ENCODE measurements at regions not wholly inside any gene's neighbourhood (a gene's known extent, or its start where the extent isn't known, plus 50 kb on each side); places are given as distances from the start of the nearest gene placed in this dataset.
"Not testable (repeated sequence)": the region's sequence is repeated elsewhere in the genome, so short reads cannot be mapped to it uniquely, and the experiment has no call there.

- no peaks in the 10 kb centered on the region for H3K9me3 ChIP-seq (ENCODE audit: low read length)
- no peaks in the 10 kb centered on the region for H3K36me3 ChIP-seq (ENCODE audit: insufficient read depth, low read length)
- no peak overlapping the region for H3K4me3 ChIP-seq (ENCODE audit: low read length)
- no peak overlapping the region for H2AFZ ChIP-seq (ENCODE audit: low read depth, low read length)
- H3K27me3 ChIP-seq (ENCODE audit: insufficient read depth, low read length) = no peaks in the 10 kb centered on the region
- peaks cover 24% of the 10 kb centered on the region for H3K4me1 ChIP-seq (ENCODE audit: insufficient read depth, low read length)
Measured at GRCh38 chr7:69515495-69516212, 82.6 kb upstream of the AUTS2 start.

DNA sequence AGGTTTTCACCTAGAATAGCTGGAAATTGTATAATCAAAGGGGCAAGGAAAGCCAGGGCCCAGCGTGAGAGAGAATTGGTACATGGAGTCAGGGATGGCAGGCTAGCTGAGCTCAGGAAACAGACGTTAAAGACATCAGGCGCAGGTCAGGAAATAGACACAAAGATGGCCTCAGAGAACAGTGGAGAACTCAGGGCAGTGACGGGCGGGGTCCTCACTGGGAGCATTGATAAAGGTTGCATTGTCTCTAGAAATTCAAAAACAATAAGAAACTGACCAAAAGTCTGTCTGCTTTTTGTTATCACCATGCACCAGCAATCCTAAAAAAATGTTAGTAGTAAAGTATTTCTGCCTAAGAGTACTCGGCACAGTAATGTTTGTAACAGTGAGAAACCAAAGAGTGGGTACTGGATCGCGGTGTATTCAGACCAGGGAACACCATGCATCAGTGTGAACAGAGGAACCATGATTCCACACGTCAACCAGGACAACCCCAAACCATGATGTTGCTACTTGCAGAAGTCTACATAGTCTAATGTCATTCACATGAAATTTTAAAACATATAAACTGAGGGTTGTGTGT is 81.9 kb upstream of the AUTS2 start:
- Histone ChIP-seq H3K27me3 (ENCODE audit: insufficient read depth, low read length) (no peaks in the 10 kb centered on the region), H3K4me3 (ENCODE audit: low read length) (no peak overlapping the region), H3K36me3 (ENCODE audit: insufficient read depth, low read length) (no peaks in the 10 kb centered on the region), H2AFZ (ENCODE audit: low read depth, low read length) (no peak overlapping the region), H3K4me1 (ENCODE audit: insufficient read depth, low read length) (peaks cover 24% of the 10 kb centered on the region), H3K9me3 (ENCODE audit: low read length) (no peaks in the 10 kb centered on the region)

DNA sequence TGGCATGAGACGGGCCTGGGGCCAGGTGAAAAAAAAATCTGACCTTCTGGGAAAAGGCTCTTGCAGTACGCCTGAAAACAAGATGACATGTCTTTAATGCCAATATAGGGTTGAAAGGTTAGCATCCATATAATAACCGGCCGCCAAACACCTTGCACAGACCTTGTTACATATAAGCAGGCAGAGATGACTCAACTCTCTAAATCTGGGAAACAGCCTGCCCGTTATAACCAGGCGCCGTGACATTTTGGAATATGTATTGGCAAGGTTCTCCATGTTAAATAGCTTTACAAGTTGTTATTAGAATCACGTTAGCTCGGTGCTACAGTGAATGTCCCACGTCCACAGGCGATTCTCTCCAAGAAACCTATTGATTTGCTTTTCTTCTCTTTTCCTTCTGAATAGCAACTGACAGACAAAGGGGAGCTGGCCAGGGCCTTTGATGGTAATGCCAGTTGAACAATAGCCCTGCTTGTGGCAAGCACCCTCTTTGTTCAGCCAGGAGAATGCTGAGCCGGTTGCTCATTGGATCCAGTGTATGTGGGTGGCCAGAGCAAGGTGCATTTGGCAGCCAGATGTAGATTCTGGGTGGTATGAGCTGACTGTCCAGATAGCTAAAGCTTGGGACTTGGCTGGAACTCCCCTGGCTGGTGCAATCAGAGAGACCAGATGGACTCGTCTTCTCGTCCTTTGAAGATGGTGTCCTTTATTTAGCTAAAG is 80.1 kb upstream of the AUTS2 start:
- Histone ChIP-seq H3K4me3 (ENCODE audit: low read length) (peak overlapping the region; percentile 8), H3K4me1 (ENCODE audit: insufficient read depth, low read length) (peaks cover 24% of the 10 kb centered on the region), H3K36me3 (ENCODE audit: insufficient read depth, low read length) (no peaks in the 10 kb centered on the region), H2AFZ (ENCODE audit: low read depth, low read length) (no peak overlapping the region), H3K27me3 (ENCODE audit: insufficient read depth, low read length) (no peaks in the 10 kb centered on the region), H3K9me3 (ENCODE audit: low read length) (no peaks in the 10 kb centered on the region)

DNA sequence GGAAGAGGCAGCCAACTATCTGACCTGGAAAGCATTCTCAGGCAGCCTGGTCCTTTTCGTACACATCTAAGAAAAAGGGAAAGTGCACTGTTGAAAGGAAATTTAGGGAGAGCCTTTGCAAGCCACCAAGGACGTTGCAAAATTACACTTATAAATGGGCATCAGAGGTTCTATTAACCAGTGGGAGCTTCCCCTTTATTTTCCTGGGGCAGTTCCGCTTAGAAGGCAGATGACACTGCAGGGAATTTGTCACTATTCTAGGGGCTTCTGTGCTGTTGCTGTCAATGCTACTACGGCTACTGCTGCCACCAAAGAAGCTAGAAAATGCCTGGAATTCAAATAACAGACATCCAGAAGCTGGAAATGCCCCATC is 79.6 kb upstream of the AUTS2 start:
- no peaks in the 10 kb centered on the region for H3K36me3 ChIP-seq (ENCODE audit: insufficient read depth, low read length)
- peaks cover 24% of the 10 kb centered on the region for H3K4me1 ChIP-seq (ENCODE audit: insufficient read depth, low read length)
- H2AFZ ChIP-seq (ENCODE audit: low read depth, low read length) = no peak overlapping the region
- no peaks in the 10 kb centered on the region for H3K9me3 ChIP-seq (ENCODE audit: low read length)
- H3K27me3 ChIP-seq (ENCODE audit: insufficient read depth, low read length) = no peaks in the 10 kb centered on the region
- H3K4me3 ChIP-seq (ENCODE audit: low read length) = peak overlapping the region; percentile 8

DNA sequence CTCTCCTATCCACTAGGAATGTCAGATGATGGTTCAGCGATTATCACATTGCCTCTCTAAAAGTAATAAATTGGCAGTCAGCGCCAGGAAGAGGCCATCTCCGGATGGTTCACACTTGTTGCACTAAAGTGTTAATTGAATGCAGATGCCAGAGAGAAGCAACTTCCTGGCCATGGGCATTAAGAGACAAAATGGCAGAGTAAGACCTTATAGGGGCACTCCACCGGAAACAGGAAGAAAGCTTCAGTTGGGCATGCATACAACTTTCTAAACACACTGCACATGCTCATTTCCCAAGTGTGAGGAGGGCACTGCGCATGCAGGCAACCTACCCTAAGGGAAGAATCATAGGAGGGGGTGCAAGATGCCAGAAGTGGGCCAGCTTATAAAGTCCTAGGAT is 71.7 kb upstream of the AUTS2 start:
- Histone ChIP-seq H3K36me3 (ENCODE audit: insufficient read depth, low read length) (no peaks in the 10 kb centered on the region), H3K9me3 (ENCODE audit: low read length) (no peaks in the 10 kb centered on the region), H2AFZ (ENCODE audit: low read depth, low read length) (no peak overlapping the region), H3K4me1 (ENCODE audit: insufficient read depth, low read length) (no peaks in the 10 kb centered on the region), H3K27me3 (ENCODE audit: insufficient read depth, low read length) (no peaks in the 10 kb centered on the region), H3K4me3 (ENCODE audit: low read length) (no peak overlapping the region)

- Histone ChIP-seq H3K4me1 (ENCODE audit: insufficient read depth, low read length) (no peaks in the 10 kb centered on the region), H3K4me3 (ENCODE audit: low read length) (no peak overlapping the region), H2AFZ (ENCODE audit: low read depth, low read length) (no peak overlapping the region), H3K9me3 (ENCODE audit: low read length) (no peaks in the 10 kb centered on the region), H3K36me3 (ENCODE audit: insufficient read depth, low read length) (no peaks in the 10 kb centered on the region), H3K27me3 (ENCODE audit: insufficient read depth, low read length) (no peaks in the 10 kb centered on the region)
Measured at GRCh38 chr7:69527706-69528105, 70.6 kb upstream of the AUTS2 start.

DNA sequence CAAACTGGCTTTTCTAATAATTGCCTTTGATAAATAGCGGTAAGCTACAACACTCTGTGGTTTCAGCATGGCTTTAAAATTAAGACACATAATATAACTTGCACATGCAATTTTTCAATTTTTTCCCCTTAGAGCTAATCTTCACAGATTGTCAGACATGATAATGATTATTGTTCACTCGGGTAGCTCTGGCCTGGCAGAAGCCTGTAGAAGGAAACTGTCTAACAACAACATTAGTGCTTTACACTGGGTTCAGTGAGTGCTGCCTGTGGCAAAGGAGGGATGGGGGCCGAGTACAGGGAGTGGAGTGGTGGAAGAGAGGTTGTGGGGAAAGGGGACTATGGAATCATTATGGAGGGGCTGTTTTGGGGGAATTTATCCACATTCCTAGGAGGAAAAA is 67.2 kb upstream of the AUTS2 start:
- Histone ChIP-seq H3K27me3 (ENCODE audit: insufficient read depth, low read length) (no peaks in the 10 kb centered on the region), H3K36me3 (ENCODE audit: insufficient read depth, low read length) (no peaks in the 10 kb centered on the region), H3K9me3 (ENCODE audit: low read length) (no peaks in the 10 kb centered on the region), H3K4me3 (ENCODE audit: low read length) (no peak overlapping the region), H2AFZ (ENCODE audit: low read depth, low read length) (no peak overlapping the region), H3K4me1 (ENCODE audit: insufficient read depth, low read length) (peaks cover 3% of the 10 kb centered on the region)

DNA sequence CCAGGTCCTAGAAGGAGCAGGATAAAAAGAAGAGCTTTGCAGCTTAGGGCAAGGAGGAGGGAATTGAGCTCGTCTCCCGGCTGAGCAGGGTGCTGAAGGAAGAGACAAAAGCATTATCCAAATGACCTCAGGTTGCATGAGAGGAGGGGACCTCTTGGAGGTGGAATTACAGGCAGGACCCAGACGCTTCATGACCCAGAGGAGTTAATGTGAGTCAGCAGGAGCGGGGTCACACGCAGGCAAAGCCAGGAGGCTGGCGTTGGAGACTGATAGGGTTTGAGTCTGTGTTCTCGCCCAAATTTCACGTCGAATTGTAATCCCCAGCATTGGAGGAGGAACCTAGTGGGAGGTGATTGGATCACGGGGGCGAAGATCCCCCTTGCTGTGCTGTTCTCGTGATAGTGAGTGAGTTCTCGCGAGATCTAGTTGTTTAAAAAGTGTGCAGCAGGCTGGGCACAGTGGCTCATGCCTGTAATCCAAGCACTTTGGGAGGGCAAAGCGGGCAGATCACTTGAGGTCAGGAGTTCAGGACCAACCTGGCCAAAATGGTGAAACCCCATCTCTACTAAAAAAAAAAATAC is 63.7 kb upstream of the AUTS2 start:
- H3K9me3 ChIP-seq (ENCODE audit: low read length) = no peaks in the 10 kb centered on the region
- H3K27me3 ChIP-seq (ENCODE audit: insufficient read depth, low read length) = no peaks in the 10 kb centered on the region
- peaks cover 3% of the 10 kb centered on the region for H3K4me1 ChIP-seq (ENCODE audit: insufficient read depth, low read length)
- H3K36me3 ChIP-seq (ENCODE audit: insufficient read depth, low read length) = no peaks in the 10 kb centered on the region
- H3K4me3 ChIP-seq (ENCODE audit: low read length) = no peak overlapping the region
- no peak overlapping the region for H2AFZ ChIP-seq (ENCODE audit: low read depth, low read length)

DNA sequence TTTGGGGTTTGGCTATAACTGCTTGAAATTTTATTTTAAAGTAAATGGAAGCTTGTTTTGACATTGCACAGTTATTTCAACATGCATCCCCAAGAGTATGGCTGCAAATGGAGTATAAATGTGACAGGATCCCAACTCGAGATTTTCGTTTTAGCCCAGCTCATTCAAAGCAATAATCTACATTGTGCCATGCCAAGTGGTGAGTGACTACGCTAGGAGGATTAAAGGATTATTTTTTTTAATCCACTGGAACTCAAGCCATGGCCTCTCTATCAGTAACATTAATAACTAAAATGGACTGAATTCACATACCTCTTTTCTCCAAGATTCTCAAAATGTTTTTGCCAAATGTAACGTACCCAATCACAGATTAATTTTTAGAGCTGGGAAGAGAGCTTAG is 60.6 kb upstream of the AUTS2 start:
- no peaks in the 10 kb centered on the region for H3K9me3 ChIP-seq (ENCODE audit: low read length)
- no peak overlapping the region for H3K4me3 ChIP-seq (ENCODE audit: low read length)
- H3K36me3 ChIP-seq (ENCODE audit: insufficient read depth, low read length) = no peaks in the 10 kb centered on the region
- no peaks in the 10 kb centered on the region for H3K27me3 ChIP-seq (ENCODE audit: insufficient read depth, low read length)
- H3K4me1 ChIP-seq (ENCODE audit: insufficient read depth, low read length) = peaks cover 3% of the 10 kb centered on the region
- H2AFZ ChIP-seq (ENCODE audit: low read depth, low read length) = no peak overlapping the region

- no peaks in the 10 kb centered on the region for H3K4me1 ChIP-seq (ENCODE audit: insufficient read depth, low read length)
- H3K4me3 ChIP-seq (ENCODE audit: low read length) = no peak overlapping the region
- no peaks in the 10 kb centered on the region for H3K27me3 ChIP-seq (ENCODE audit: insufficient read depth, low read length)
- H3K9me3 ChIP-seq (ENCODE audit: low read length) = no peaks in the 10 kb centered on the region
- H2AFZ ChIP-seq (ENCODE audit: low read depth, low read length) = no peak overlapping the region
- H3K36me3 ChIP-seq (ENCODE audit: insufficient read depth, low read length) = no peaks in the 10 kb centered on the region
Measured at GRCh38 chr7:69539531-69539930, 58.7 kb upstream of the AUTS2 start.

GRCh38 chr7:69540287-69540686 is 58.0 kb upstream of the AUTS2 start:
- Histone ChIP-seq H3K4me1 (ENCODE audit: insufficient read depth, low read length) (no peaks in the 10 kb centered on the region), H3K27me3 (ENCODE audit: insufficient read depth, low read length) (no peaks in the 10 kb centered on the region), H3K36me3 (ENCODE audit: insufficient read depth, low read length) (no peaks in the 10 kb centered on the region), H3K9me3 (ENCODE audit: low read length) (no peaks in the 10 kb centered on the region), H3K4me3 (ENCODE audit: low read length) (no peak overlapping the region), H2AFZ (ENCODE audit: low read depth, low read length) (no peak overlapping the region)

DNA sequence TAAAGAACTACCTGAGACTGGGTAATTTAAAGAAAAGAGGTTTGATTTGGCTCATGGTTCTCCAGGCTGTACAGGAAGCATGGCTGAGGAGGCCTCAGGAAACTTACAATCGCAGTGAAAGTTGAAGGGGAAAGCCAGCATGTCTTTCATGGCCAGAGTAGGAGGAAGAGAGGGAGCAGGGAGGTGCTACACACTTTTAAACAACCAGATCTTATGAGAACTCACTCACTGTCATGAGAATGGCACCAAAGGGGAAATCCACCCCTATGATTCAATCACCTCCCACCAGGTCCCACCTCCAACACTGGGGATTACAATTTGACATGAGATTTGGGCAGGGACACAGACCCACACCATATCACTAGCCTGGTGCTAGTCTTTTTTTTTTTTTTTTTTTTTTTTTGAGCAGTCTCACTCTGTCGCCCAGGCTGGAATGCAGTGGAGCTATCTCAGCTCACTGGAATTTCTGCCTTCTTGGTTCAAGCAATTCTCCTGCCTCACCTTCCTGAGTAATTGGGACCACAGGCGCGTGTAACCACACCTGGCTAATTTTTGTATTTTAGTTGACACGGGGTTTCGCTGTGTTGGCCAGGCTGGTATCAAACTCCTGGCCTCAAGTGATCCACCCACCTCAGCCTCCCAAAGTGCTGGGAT is 56.4 kb upstream of the AUTS2 start:
- H3K9me3 ChIP-seq (ENCODE audit: low read length); H3K36me3 ChIP-seq (ENCODE audit: insufficient read depth, low read length): not testable (repeated sequence)

GRCh38 chr7:69545175-69545574 is 53.1 kb upstream of the AUTS2 start:
- Histone ChIP-seq H3K9me3 (ENCODE audit: low read length) (no peaks in the 10 kb centered on the region), H3K36me3 (ENCODE audit: insufficient read depth, low read length) (no peaks in the 10 kb centered on the region), H2AFZ (ENCODE audit: low read depth, low read length) (no peak overlapping the region), H3K4me3 (ENCODE audit: low read length) (no peak overlapping the region), H3K4me1 (ENCODE audit: insufficient read depth, low read length) (no peaks in the 10 kb centered on the region), H3K27me3 (ENCODE audit: insufficient read depth, low read length) (no peaks in the 10 kb centered on the region)

More for the DNA sequence above, 56.4 kb upstream of the AUTS2 start:
- not testable (repeated sequence) for H3K4me1 ChIP-seq (ENCODE audit: insufficient read depth, low read length); H3K27me3 ChIP-seq (ENCODE audit: insufficient read depth, low read length); H3K4me3 ChIP-seq (ENCODE audit: low read length); H2AFZ ChIP-seq (ENCODE audit: low read depth, low read length)
